HCT116 (cell line): ENCODE measurements at regions not wholly inside any gene's neighbourhood (a gene's known extent, or its start where the extent isn't known, plus 50 kb on each side); places are given as distances from the start of the nearest gene placed in this dataset.
A peak's percentile ranks its signal among the peaks of the same experiment; 100 is the strongest.

ENCODE experiments used
- ATAC-seq: fragments of 200-7000 bp; cut with Tn5 transposase; 2 replicates; pipeline ENCODE4 v1.9.1; 2020; ENCODE audit warnings: mild to moderate bottlenecking, moderate library complexity
- BruUV-seq: library from RNA; stranded (reverse); fragments of 400-500 nt; replicated peaks from 2 replicates; lab custom pipeline; 2021; lab: Mats Ljungman, UMichigan
- CTCF ChIA-PET: fragments of 300-600 bp; sonication (Branson Sonifier 250); formaldehyde crosslinking; loops from one replicate; lab custom pipeline; 2021; ENCODE audit warnings: antibody characterized with exemption; lab: Charles Lee
- POLR2A ChIA-PET: fragments of 300-600, 350-600 bp; sonication (Branson Sonifier 250); formaldehyde crosslinking; loops from one replicate; lab custom pipeline; 2021; ENCODE audit warnings: antibody characterized with exemption; lab: Charles Lee
- RAD21 ChIA-PET, 2 experiments: fragments of 300-600 bp; sonication (Branson Sonifier 250); formaldehyde crosslinking; loops; one replicate each; lab custom pipeline; 2023; ENCODE audit warnings: low total read pairs in 2 of 2; ENCODE audit not compliant: uncharacterized antibody in 2 of 2, unreplicated experiment in 2 of 2, low non-redundant PET in 1 of 2; lab: Charles Lee
- DNase-seq: peaks from one replicate; pipeline ENCODE4 v3.0.0-alpha.2; 2010; ENCODE audit warnings: low read depth, low spot score
- H2AFZ ChIP-seq: fragments of 200-600 bp; shearing (Covaris generic), sonication (generic); 2 replicates; pipeline ENCODE4 v1.6.1; 2017; ENCODE audit warnings: low read depth, mixed run types, mixed read lengths, antibody characterized with exemption, low read length; ENCODE audit not compliant: poor library complexity, severe bottlenecking
- H3K27ac ChIP-seq: 2 replicates; pipeline ENCODE4 v1.5.1; 2012; ENCODE audit warnings: low read depth, low read length
- H3K27me3 ChIP-seq: fragments of 200-600 bp; sonication (generic); 2 replicates; pipeline ENCODE4 v1.6.1; 2016; ENCODE audit warnings: mixed run types, low read length, mixed read lengths; ENCODE audit not compliant: insufficient read depth
- H3K36me3 ChIP-seq, 2 experiments: fragments of 200-500 bp in 1 of 2; fragments of 200-600 bp in 1 of 2; sonication (Bioruptor generic) in 1 of 2; sonication (generic) in 1 of 2; 2 replicates each; pipeline versions ENCODE4 v1.5.1 to v1.6.1; 2014 to 2016; ENCODE audit warnings: low read length in 2 of 2, inconsistent platforms in 1 of 2, mixed read lengths in 1 of 2, mixed run types in 1 of 2; ENCODE audit not compliant: insufficient read depth in 2 of 2, control insufficient read depth in 1 of 2
- H3K4me1 ChIP-seq, 2 experiments: fragments of 200-600 bp in 1 of 2; sonication (generic) in 1 of 2; 2 replicates each; pipeline versions ENCODE4 v1.5.1 to v1.6.1; 2012 to 2017; ENCODE audit warnings: low read length in 2 of 2, inconsistent platforms in 1 of 2, mild to moderate bottlenecking in 1 of 2, mixed read lengths in 1 of 2, mixed run types in 1 of 2, moderate library complexity in 1 of 2; ENCODE audit not compliant: insufficient read depth in 2 of 2, control insufficient read depth in 1 of 2
- H3K4me2 ChIP-seq: fragments of 200-600 bp; sonication (generic); 2 replicates; pipeline ENCODE4 v1.6.1; 2017; ENCODE audit warnings: mixed run types, low read length, mixed read lengths
- H3K4me3 ChIP-seq, 2 experiments: fragments of 200-600 bp in 1 of 2; sonication (generic) in 1 of 2; replicated peaks in 1 of 2; 2 replicates each; pipeline ENCODE4 v1.5.1; 2011 to 2016; ENCODE audit warnings: low read length in 2 of 2, control low read depth in 1 of 2, low read depth in 1 of 2, mild to moderate bottlenecking in 1 of 2, mixed read lengths in 1 of 2, mixed run types in 1 of 2
- H3K79me2 ChIP-seq: fragments of 200-600 bp; sonication (generic); 2 replicates; pipeline ENCODE4 v1.6.1; 2017; ENCODE audit warnings: mild to moderate bottlenecking, mixed run types, low read length, moderate library complexity, mixed read lengths; ENCODE audit not compliant: insufficient read depth
- H3K9ac ChIP-seq: fragments of 200-600 bp; sonication (generic); 2 replicates; pipeline ENCODE4 v1.6.1; 2016; ENCODE audit warnings: low read length, mixed read lengths
- H3K9me2 ChIP-seq: fragments of 200-600 bp; sonication (generic), shearing (Covaris generic); 2 replicates; pipeline ENCODE4 v1.6.1; 2017; ENCODE audit warnings: mixed run types, mild to moderate bottlenecking, moderate library complexity; ENCODE audit not compliant: insufficient read depth
- H3K9me3 ChIP-seq, 2 experiments: fragments of 200-500 bp in 1 of 2; fragments of 200-600 bp in 1 of 2; sonication (Bioruptor generic) in 1 of 2; sonication (generic) in 1 of 2; 2 replicates each; pipeline ENCODE4 v1.6.1; 2014 to 2017; ENCODE audit warnings: low read length in 2 of 2, mixed read lengths in 2 of 2, inconsistent platforms in 1 of 2, low read depth in 1 of 2, mild to moderate bottlenecking in 1 of 2, mixed run types in 1 of 2, moderate library complexity in 1 of 2; ENCODE audit not compliant: control insufficient read depth in 1 of 2, insufficient read depth in 1 of 2
- H4K20me1 ChIP-seq: fragments of 200-600 bp; sonication (generic), shearing (Covaris generic); 2 replicates; pipeline ENCODE4 v1.6.1; 2017; ENCODE audit warnings: mixed run types, mild to moderate bottlenecking, moderate library complexity; ENCODE audit not compliant: insufficient read depth
- ATF3 ChIP-seq: IDR thresholded peaks from 2 replicates; pipeline ENCODE4 v1.6.1; 2012
- CTCF ChIP-seq, 3 experiments: fragments of 200-600 bp in 1 of 3; sonication (generic) in 1 of 3; IDR thresholded peaks in 2 of 3; conservative IDR thresholded peaks in 1 of 3; 2 replicates each; pipeline ENCODE4 v1.5.1; 2012 to 2017; ENCODE audit warnings: low read depth in 2 of 3, low read length in 2 of 3, antibody characterized with exemption in 1 of 3, borderline replicate concordance in 1 of 3, control low read depth in 1 of 3, mild to moderate bottlenecking in 1 of 3, mixed read lengths in 1 of 3, mixed run types in 1 of 3, moderate library complexity in 1 of 3; ENCODE audit not compliant: insufficient read depth in 1 of 3
- EGR1 ChIP-seq: IDR thresholded peaks from 2 replicates; pipeline ENCODE4 v1.6.1; 2012; ENCODE audit warnings: low read depth
- ELF1 ChIP-seq: IDR thresholded peaks from 2 replicates; pipeline ENCODE4 v1.6.1; 2012; ENCODE audit warnings: low read depth, borderline replicate concordance
- EZH2 ChIP-seq: fragments of 200-600 bp; sonication (generic); IDR thresholded peaks from 2 replicates; pipeline ENCODE4 v1.6.1; 2017; ENCODE audit warnings: antibody characterized with exemption, mixed run types
- JUND ChIP-seq: IDR thresholded peaks from 2 replicates; pipeline ENCODE4 v1.6.1; 2012
- MAX ChIP-seq: IDR thresholded peaks from 2 replicates; pipeline ENCODE4 v1.6.1; 2012
- POLR2A ChIP-seq: IDR thresholded peaks from 2 replicates; pipeline ENCODE4 v1.7.0; 2011; ENCODE audit warnings: borderline replicate concordance; ENCODE audit not compliant: insufficient read depth, insufficient read length; ENCODE audit errors: extremely low read depth
- POLR2AphosphoS5 ChIP-seq: IDR thresholded peaks from 2 replicates; pipeline ENCODE4 v1.6.1; 2011; ENCODE audit warnings: mild to moderate bottlenecking, low read depth, low read length, moderate library complexity
- RAD21 ChIP-seq: IDR thresholded peaks from 2 replicates; pipeline ENCODE4 v1.6.1; 2012; ENCODE audit warnings: low read depth, mild to moderate bottlenecking
- SP1 ChIP-seq: IDR thresholded peaks from 2 replicates; pipeline ENCODE4 v1.6.1; 2012; ENCODE audit warnings: low read depth
- SRF ChIP-seq: IDR thresholded peaks from 2 replicates; pipeline ENCODE4 v1.6.1; 2012; ENCODE audit warnings: low read depth
- TCF7L2 ChIP-seq: IDR thresholded peaks from 2 replicates; pipeline ENCODE4 v1.7.0; 2011; ENCODE audit warnings: borderline replicate concordance, inconsistent platforms; ENCODE audit not compliant: insufficient read depth, insufficient read length; ENCODE audit errors: extremely low read depth
- ZFX ChIP-seq: fragments of 450-650 bp; IDR thresholded peaks from 2 replicates; pipeline ENCODE4 v1.6.1; 2017
- ZNF274 ChIP-seq: fragments of 200-500 bp; sonication (Bioruptor generic); IDR thresholded peaks from 2 replicates; pipeline ENCODE4 v1.6.1; 2014; ENCODE audit warnings: mild to moderate bottlenecking, low read depth, low read length, inconsistent platforms
- intact Hi-C: fragments of 100-400 bp; cut with micrococcal nuclease; formaldehyde crosslinking; loops from 2 replicates; pipeline ENCODE4 v1.10.0; 2022

- no peaks in the 10 kb centered on the region for H3K9me2 ChIP-seq
- POLR2A ChIA-PET, result no interaction called here
- no TSS peak for BruUV-seq
- peak overlapping the region; percentile 78 for H3K4me2 ChIP-seq
- no peaks in the 10 kb centered on the region for H3K36me3 ChIP-seq
- no peak for DNase-seq
- H3K9ac ChIP-seq, result no peak overlapping the region
- no peaks in the 10 kb centered on the region for H3K27me3 ChIP-seq
- no peak overlapping the region for H3K4me3 ChIP-seq
- peak; percentile 56 for ATAC-seq
- no peaks in the 10 kb centered on the region for H3K79me2 ChIP-seq
- CTCF ChIA-PET, result no interaction called here
- peak overlapping the region; percentile 77 for H2AFZ ChIP-seq
- TF ChIP-seq CTCF (IDR thresholded peaks at IDR 0.05 in 2 of 3, conservative IDR thresholded peaks at IDR 0.05 in 1 of 3; ENCODE audit: borderline replicate concordance in 1 of 3, insufficient read depth in 1 of 3, low read depth in 2 of 3, low read length in 2 of 3), result no peak
- TF ChIP-seq ZFX, result no peak
- TF ChIP-seq SRF, result no peak
- no peak for TF ChIP-seq EGR1
- TF ChIP-seq RAD21, result no peak
- RAD21 ChIA-PET, result no interaction called here
- H4K20me1 ChIP-seq, result no peaks in the 10 kb centered on the region
- H3K9me3 ChIP-seq, result no peaks in the 10 kb centered on the region
- no peak overlapping the region for H3K27ac ChIP-seq
- intact Hi-C loops, result no loop called here
- H3K4me1 ChIP-seq, result peaks cover 26 to 47% of the 10 kb centered on the region in 2 experiments
Measured at GRCh38 chr14:97264516-97265230, 467.5 kb downstream of the VRK1 start.

- no peaks in the 10 kb centered on the region for H3K9me2 ChIP-seq
- peak overlapping the region; percentile 12 for H2AFZ ChIP-seq
- H3K9ac ChIP-seq, result no peak overlapping the region
- H3K27me3 ChIP-seq, result no peaks in the 10 kb centered on the region
- no TSS peak for BruUV-seq
- H3K4me2 ChIP-seq, result peak overlapping the region; percentile 78
- ChIA-PET RAD21 (interaction anchor here in 1 of 2 experiments (0.6 kb wide), 1 partner anchor 76 kb away, joined by 3 read pairs; no protein-coding TSS in a partner anchor), CTCF (no interaction called here), POLR2A (no interaction called here)
- H4K20me1 ChIP-seq, result no peaks in the 10 kb centered on the region
- H3K4me3 ChIP-seq, result peak overlapping the region in 1 of 2 experiments; percentile 31; a peak in 2 of 4 replicates
- H3K27ac ChIP-seq, result peak overlapping the region; percentile 10; the same call in 1 of the 2 replicates
- ATAC-seq, result peak; percentile 73
- H3K9me3 ChIP-seq, result no peaks in the 10 kb centered on the region
- DNase-seq, result peak; percentile 89
- no peaks in the 10 kb centered on the region for H3K79me2 ChIP-seq
- H3K4me1 ChIP-seq, result peaks cover 26 to 47% of the 10 kb centered on the region in 2 experiments
- H3K36me3 ChIP-seq, result no peaks in the 10 kb centered on the region
- intact Hi-C loops, result no loop called here
- no peak for TF ChIP-seq ZNF274
- TF ChIP-seq POLR2AphosphoS5, result peak; percentile 57; the same call in 1 of the 2 replicates
- peak; percentile 95 for TF ChIP-seq SP1
- TF ChIP-seq EZH2, result no peak
- TF ChIP-seq MAX, result peak; percentile 60
- peak; percentile 99 for TF ChIP-seq JUND
- no peak for TF ChIP-seq ZFX
- peak; percentile 90 for TF ChIP-seq ATF3
- no peak for TF ChIP-seq ELF1
- TF ChIP-seq POLR2A, result no peak
- TF ChIP-seq SRF, result peak; percentile 83
- peak; percentile 55 for TF ChIP-seq EGR1
- peak; percentile 91 for TF ChIP-seq TCF7L2
- no peak for TF ChIP-seq CTCF (IDR thresholded peaks at IDR 0.05 in 2 of 3, conservative IDR thresholded peaks at IDR 0.05 in 1 of 3; ENCODE audit: borderline replicate concordance in 1 of 3, insufficient read depth in 1 of 3, low read depth in 2 of 3, low read length in 2 of 3)
Measured at GRCh38 chr14:97266653-97267052, 469.5 kb downstream of the VRK1 start.
